MCF 10A (cell line): ENCODE measurements at regions not wholly inside any gene's neighbourhood (a gene's known extent, or its start where the extent isn't known, plus 50 kb on each side); places are given as distances from the start of the nearest gene placed in this dataset.

ENCODE experiments used
- BruUV-seq: library from RNA; stranded (reverse); fragments of 400-500 nt; replicated peaks from 2 replicates; lab custom pipeline; 2021; lab: Mats Ljungman, UMichigan
- CTCF ChIA-PET: fragments of 300-600 bp; sonication (Branson Sonifier 250); formaldehyde crosslinking; extraction: SDS; loops from one replicate; lab custom pipeline; 2021; ENCODE audit warnings: antibody characterized with exemption, inconsistent platforms; lab: Yijun Ruan, JAX
- POLR2A ChIA-PET: fragments of 300-600, 350-650 bp; sonication (Branson Sonifier 250); formaldehyde crosslinking; extraction: SDS; loops from one replicate; lab custom pipeline; 2020; ENCODE audit warnings: antibody characterized with exemption, inconsistent platforms; lab: Yijun Ruan, JAX
- DNase-seq: peaks from one replicate; pipeline ENCODE4 v3.0.0-alpha.2; 2018; ENCODE audit not compliant: unreplicated experiment
- H3K27ac Mint-ChIP-seq: one replicate; pipeline ENCODE4 v1.8.0; 2022; ENCODE audit warnings: mild to moderate bottlenecking, low read depth, mixed read lengths; ENCODE audit not compliant: unreplicated experiment
- H3K27me3 Mint-ChIP-seq: one replicate; pipeline ENCODE4 v1.8.0; 2022; ENCODE audit warnings: mixed read lengths; ENCODE audit not compliant: insufficient read depth, unreplicated experiment
- H3K36me3 Mint-ChIP-seq: one replicate; pipeline ENCODE4 v1.8.0; 2022; ENCODE audit warnings: mild to moderate bottlenecking, moderate library complexity, mixed read lengths; ENCODE audit not compliant: insufficient read depth, unreplicated experiment
- H3K4me1 Mint-ChIP-seq: one replicate; pipeline ENCODE4 v1.8.0; 2022; ENCODE audit warnings: mixed read lengths; ENCODE audit not compliant: insufficient read depth, unreplicated experiment
- H3K4me3 Mint-ChIP-seq: one replicate; pipeline ENCODE4 v1.8.0; 2022; ENCODE audit warnings: mild to moderate bottlenecking, moderate library complexity, mixed read lengths; ENCODE audit not compliant: unreplicated experiment
- H3K9me3 Mint-ChIP-seq: one replicate; pipeline ENCODE4 v1.8.0; 2022; ENCODE audit warnings: mixed read lengths; ENCODE audit not compliant: unreplicated experiment
- intact Hi-C: fragments of 100-400 bp; cut with micrococcal nuclease; formaldehyde crosslinking; loops from 2 replicates; pipeline ENCODE4 v1.14.1; 2022
- TF ChIP-seq, protein P1 (sequence below): fragments of 200-600 bp; IDR thresholded peaks from one replicate; pipeline ENCODE4 v1.8.0; 2022; ENCODE audit warnings: antibody characterized with exemption, mild to moderate bottlenecking; ENCODE audit not compliant: unreplicated experiment

DNA sequence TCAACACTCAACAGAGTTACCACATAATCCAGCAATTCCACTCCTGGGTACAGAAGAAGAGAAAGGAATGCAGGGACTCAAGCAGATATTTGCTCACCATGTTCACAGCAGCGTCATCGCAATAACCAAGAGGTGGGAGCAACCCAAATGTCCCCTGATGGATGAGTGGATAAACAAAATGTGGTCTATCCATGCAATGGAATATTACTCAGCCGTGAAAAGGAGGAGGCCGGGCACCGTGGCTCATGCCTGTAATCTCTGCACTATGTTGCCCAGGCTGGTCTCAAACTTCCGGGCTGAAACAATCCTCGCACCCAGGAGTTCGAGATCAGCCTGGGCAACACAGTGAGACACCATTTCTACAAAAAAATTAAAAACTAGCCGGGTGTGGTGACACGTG is 131.7 kb downstream of the CTTN start:
- Mint-ChIP-seq H3K27ac (no peak overlapping the region), H3K9me3 (peaks cover 19% of the 10 kb centered on the region), H3K36me3 (no peaks in the 10 kb centered on the region), H3K4me3 (no peak overlapping the region), H3K4me1 (no peaks in the 10 kb centered on the region), H3K27me3 (no peaks in the 10 kb centered on the region)
- TF ChIP-seq, protein P1, sequence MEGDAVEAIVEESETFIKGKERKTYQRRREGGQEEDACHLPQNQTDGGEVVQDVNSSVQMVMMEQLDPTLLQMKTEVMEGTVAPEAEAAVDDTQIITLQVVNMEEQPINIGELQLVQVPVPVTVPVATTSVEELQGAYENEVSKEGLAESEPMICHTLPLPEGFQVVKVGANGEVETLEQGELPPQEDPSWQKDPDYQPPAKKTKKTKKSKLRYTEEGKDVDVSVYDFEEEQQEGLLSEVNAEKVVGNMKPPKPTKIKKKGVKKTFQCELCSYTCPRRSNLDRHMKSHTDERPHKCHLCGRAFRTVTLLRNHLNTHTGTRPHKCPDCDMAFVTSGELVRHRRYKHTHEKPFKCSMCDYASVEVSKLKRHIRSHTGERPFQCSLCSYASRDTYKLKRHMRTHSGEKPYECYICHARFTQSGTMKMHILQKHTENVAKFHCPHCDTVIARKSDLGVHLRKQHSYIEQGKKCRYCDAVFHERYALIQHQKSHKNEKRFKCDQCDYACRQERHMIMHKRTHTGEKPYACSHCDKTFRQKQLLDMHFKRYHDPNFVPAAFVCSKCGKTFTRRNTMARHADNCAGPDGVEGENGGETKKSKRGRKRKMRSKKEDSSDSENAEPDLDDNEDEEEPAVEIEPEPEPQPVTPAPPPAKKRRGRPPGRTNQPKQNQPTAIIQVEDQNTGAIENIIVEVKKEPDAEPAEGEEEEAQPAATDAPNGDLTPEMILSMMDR, result no peak
- intact Hi-C loops, result no loop called here
- no TSS peak for BruUV-seq
- ChIA-PET POLR2A (no interaction called here), CTCF (no interaction called here)
- no peak for DNase-seq

DNA sequence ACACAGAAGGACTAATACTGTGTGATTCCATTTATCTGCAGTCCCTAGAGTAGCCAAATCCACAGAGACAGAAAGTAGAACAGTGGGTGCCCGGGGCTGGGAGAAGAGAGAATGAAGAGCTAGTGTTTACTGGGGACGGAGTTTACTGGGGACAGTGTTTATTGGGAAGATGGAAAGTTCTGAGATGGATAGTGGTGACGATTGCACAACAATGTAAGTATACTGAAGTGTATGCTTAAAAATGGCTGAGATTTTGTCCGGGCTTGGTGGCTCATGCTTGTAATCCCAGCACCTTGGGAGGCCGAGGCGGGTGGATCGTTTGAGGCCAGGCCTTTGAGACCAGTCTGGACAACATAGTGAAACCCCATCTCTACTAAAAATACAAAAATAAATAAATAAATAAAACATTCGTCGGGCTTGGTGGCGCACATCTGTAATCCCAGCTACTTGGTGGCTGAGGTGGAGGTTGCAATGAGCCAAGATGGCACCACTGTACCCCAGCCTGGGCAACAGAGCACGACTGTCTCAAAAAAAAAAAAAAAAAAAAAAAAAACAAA is 132.4 kb downstream of the CTTN start:
- ChIA-PET CTCF (no interaction called here), POLR2A (no interaction called here)
- no peaks in the 10 kb centered on the region for H3K36me3 Mint-ChIP-seq
- DNase-seq, result no peak
- TF ChIP-seq, protein P1, result no peak
- H3K27ac Mint-ChIP-seq, result no peak overlapping the region
- peaks cover 25% of the 10 kb centered on the region for H3K9me3 Mint-ChIP-seq
- H3K27me3 Mint-ChIP-seq, result no peaks in the 10 kb centered on the region
- H3K4me3 Mint-ChIP-seq, result no peak overlapping the region
- intact Hi-C loops, result no loop called here
- H3K4me1 Mint-ChIP-seq, result no peaks in the 10 kb centered on the region
- BruUV-seq, result no TSS peak

DNA sequence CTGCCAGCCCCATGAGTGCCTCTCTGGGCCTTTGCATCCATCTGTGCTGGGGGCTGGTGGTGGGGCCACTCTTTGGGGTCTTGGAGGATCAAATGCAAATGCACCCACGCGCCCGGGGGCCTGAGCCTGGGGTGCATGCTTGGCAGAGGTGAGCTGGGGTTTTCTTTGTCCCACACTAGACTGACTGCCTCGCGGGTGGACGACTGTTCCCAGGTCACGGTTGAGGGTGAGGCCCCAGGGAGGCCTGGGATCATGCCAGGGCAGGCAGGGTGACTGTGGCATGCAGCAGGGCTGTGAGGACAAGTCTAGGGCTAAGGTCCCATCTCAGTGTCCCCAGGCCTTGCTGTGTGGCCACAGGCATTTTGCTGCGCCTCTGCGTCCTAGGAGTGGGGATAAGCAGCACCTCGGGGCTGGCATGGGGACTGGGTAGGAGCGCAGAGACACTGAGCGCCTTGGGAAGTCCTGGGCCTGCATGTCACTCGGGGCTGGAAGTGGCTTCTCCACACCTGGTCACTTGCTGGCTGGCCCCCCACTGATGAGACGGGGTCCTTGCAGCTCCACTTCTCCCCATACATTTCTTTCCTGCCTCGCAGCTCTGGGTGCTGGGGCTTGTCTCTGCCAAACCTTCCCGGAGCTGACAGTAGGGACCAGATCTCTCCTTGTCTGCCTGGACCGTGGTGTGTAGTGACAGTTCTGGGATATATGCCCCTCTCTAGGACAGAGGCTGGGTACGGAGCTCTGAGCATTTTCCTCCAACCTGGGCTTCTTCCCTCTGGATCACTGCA is 133.1 kb downstream of the CTTN start:
- ChIA-PET CTCF (no interaction called here), POLR2A (no interaction called here)
- BruUV-seq, result no TSS peak
- H3K4me3 Mint-ChIP-seq, result no peak overlapping the region
- H3K27me3 Mint-ChIP-seq, result no peaks in the 10 kb centered on the region
- DNase-seq, result no peak
- H3K27ac Mint-ChIP-seq, result no peak overlapping the region
- H3K36me3 Mint-ChIP-seq, result no peaks in the 10 kb centered on the region
- H3K9me3 Mint-ChIP-seq, result peaks cover 25% of the 10 kb centered on the region
- H3K4me1 Mint-ChIP-seq, result no peaks in the 10 kb centered on the region
- TF ChIP-seq, protein P1, result no peak
- intact Hi-C loops, result no loop called here

DNA sequence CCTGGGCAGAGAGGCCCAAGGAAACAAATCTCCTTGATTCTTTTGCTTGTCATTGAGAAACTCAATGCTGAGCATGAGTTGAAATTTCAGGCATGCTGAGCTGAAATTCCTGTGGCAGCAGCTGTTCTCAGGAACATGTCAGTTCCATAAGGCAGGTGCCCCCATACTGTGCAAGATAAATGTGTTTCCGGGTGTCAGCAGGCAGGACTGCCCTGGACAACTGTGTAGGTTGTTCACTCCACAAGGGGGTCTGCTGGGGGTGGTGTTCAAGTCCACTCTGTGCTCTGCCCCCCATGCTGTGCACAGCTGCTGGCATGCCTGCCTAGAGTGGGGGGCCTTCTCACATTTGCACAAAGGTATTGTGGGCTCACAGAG is 133.7 kb downstream of the CTTN start:
- no peak overlapping the region for H3K27ac Mint-ChIP-seq
- ChIA-PET POLR2A (no interaction called here), CTCF (no interaction called here)
- intact Hi-C loops, result no loop called here
- no peaks in the 10 kb centered on the region for H3K27me3 Mint-ChIP-seq
- no peaks in the 10 kb centered on the region for H3K36me3 Mint-ChIP-seq
- BruUV-seq, result no TSS peak
- peaks cover 31% of the 10 kb centered on the region for H3K9me3 Mint-ChIP-seq
- H3K4me1 Mint-ChIP-seq, result no peaks in the 10 kb centered on the region
- no peak overlapping the region for H3K4me3 Mint-ChIP-seq
- TF ChIP-seq, protein P1, result no peak
- no peak for DNase-seq
